IMR-90 (cell line): ENCODE measurements at regions not wholly inside any gene's neighbourhood (a gene's known extent, or its start where the extent isn't known, plus 50 kb on each side); places are given as distances from the start of the nearest gene placed in this dataset.

Source experiments
- ATAC-seq: fragments of 200-7000 bp; cut with Tn5 transposase; 2 replicates; pipeline ENCODE4 v1.9.1; 2020; ENCODE audit warnings: low read depth, mild to moderate bottlenecking, moderate library complexity
- BruUV-seq: library from RNA; stranded (reverse); fragments of 400-500 nt; replicated peaks from 2 replicates; lab custom pipeline; 2021; lab: Mats Ljungman, UMichigan
- CTCF ChIA-PET: fragments of 300-600 bp; formaldehyde crosslinking; extraction: SDS; loops from one replicate; lab custom pipeline; 2021; ENCODE audit warnings: antibody characterized with exemption; lab: Yijun Ruan, JAX
- POLR2A ChIA-PET: fragments of 300-600 bp; sonication (Branson Sonifier 250); formaldehyde crosslinking; loops from one replicate; lab custom pipeline; 2022; ENCODE audit warnings: antibody characterized with exemption; ENCODE audit not compliant: unreplicated experiment; lab: Charles Lee
- DNase-seq: peaks from one replicate; pipeline ENCODE4 v3.0.0; 2013
- H2AFZ ChIP-seq: replicated peaks from 2 replicates; pipeline ENCODE3; 2013; ENCODE audit warnings: low read length, mild to moderate bottlenecking; ENCODE audit not compliant: poor library complexity
- H2AK5ac ChIP-seq: 2 replicates; pipeline ENCODE4 v1.6.1; 2013; ENCODE audit warnings: low read depth, low read length, inconsistent platforms
- H2AK9ac ChIP-seq: replicated peaks from 2 replicates; pipeline ENCODE3; 2013; ENCODE audit warnings: mild to moderate bottlenecking, low read depth, low read length, moderate library complexity; ENCODE audit not compliant: poor library complexity
- H2BK120ac ChIP-seq: 2 replicates; pipeline ENCODE4 v1.6.1; 2013; ENCODE audit warnings: low read depth, low read length, inconsistent platforms
- H2BK15ac ChIP-seq: 3 replicates; pipeline ENCODE4 v1.6.1; 2013; ENCODE audit warnings: low read depth, low read length, inconsistent platforms
- H2BK20ac ChIP-seq: 2 replicates; pipeline ENCODE4 v1.6.1; 2013; ENCODE audit warnings: low read depth, mild to moderate bottlenecking, inconsistent platforms, low read length, moderate library complexity
- H2BK5ac ChIP-seq: 2 replicates; pipeline ENCODE4 v1.6.1; 2013; ENCODE audit warnings: mild to moderate bottlenecking, low read depth, low read length, inconsistent platforms; ENCODE audit not compliant: poor library complexity, severe bottlenecking
- H3K14ac ChIP-seq: replicated peaks from 2 replicates; pipeline ENCODE4 v1.6.1; 2013; ENCODE audit warnings: low read depth, low read length, inconsistent platforms
- H3K18ac ChIP-seq: 2 replicates; pipeline ENCODE4 v1.6.1; 2013; ENCODE audit warnings: low read depth, low read length, control low read depth
- H3K23ac ChIP-seq: 2 replicates; pipeline ENCODE4 v1.6.1; 2013; ENCODE audit warnings: low read depth, low read length, inconsistent platforms
- H3K27ac ChIP-seq: 2 replicates; pipeline ENCODE4 v1.5.1; 2013; ENCODE audit warnings: mild to moderate bottlenecking, control low read depth, low read length; ENCODE audit not compliant: insufficient read depth
- H3K27me3 ChIP-seq: 2 replicates; pipeline ENCODE4 v1.6.1; 2013; ENCODE audit warnings: low read length; ENCODE audit not compliant: control insufficient read depth, insufficient read depth
- H3K36me3 ChIP-seq: 2 replicates; pipeline ENCODE4 v1.6.1; 2013; ENCODE audit warnings: low read length, mixed read lengths; ENCODE audit not compliant: control insufficient read depth, insufficient read depth
- H3K4ac ChIP-seq: 2 replicates; pipeline ENCODE4 v1.6.1; 2013; ENCODE audit warnings: low read depth, low read length, inconsistent platforms
- H3K4me1 ChIP-seq: 2 replicates; pipeline ENCODE4 v1.6.1; 2013; ENCODE audit warnings: low read length, mixed read lengths; ENCODE audit not compliant: control insufficient read depth, insufficient read depth
- H3K4me2 ChIP-seq: 2 replicates; pipeline ENCODE4 v1.6.1; 2013; ENCODE audit warnings: low read depth, mild to moderate bottlenecking, control low read depth, low read length, moderate library complexity
- H3K4me3 ChIP-seq: 2 replicates; pipeline ENCODE4 v1.5.1; 2013; ENCODE audit warnings: low read depth, mild to moderate bottlenecking, control low read depth, low read length, moderate library complexity; ENCODE audit not compliant: insufficient read depth
- H3K56ac ChIP-seq: 2 replicates; pipeline ENCODE4 v1.6.1; 2013; ENCODE audit warnings: low read length, inconsistent platforms; ENCODE audit not compliant: insufficient read depth; ENCODE audit errors: extremely low read depth
- H3K79me1 ChIP-seq, 2 experiments: 2 replicates each; pipeline ENCODE4 v1.6.1; 2013; ENCODE audit warnings: low read length in 2 of 2, inconsistent platforms in 1 of 2, low read depth in 1 of 2
- H3K9ac ChIP-seq: 2 replicates; pipeline ENCODE4 v1.6.1; 2013; ENCODE audit warnings: low read depth, low read length, control low read depth
- H3K9me1 ChIP-seq: 2 replicates; pipeline ENCODE4 v1.6.1; 2013; ENCODE audit warnings: low read length, inconsistent platforms; ENCODE audit not compliant: insufficient read depth
- H3K9me3 ChIP-seq: 2 replicates; pipeline ENCODE4 v1.6.1; 2013; ENCODE audit warnings: low read length; ENCODE audit not compliant: control insufficient read depth, insufficient read depth
- H4K20me1 ChIP-seq: 2 replicates; pipeline ENCODE4 v1.6.1; 2013; ENCODE audit warnings: low read length, inconsistent platforms; ENCODE audit not compliant: insufficient read depth
- H4K5ac ChIP-seq: 2 replicates; pipeline ENCODE4 v1.6.1; 2013; ENCODE audit warnings: mild to moderate bottlenecking, low read depth, low read length, control low read depth
- H4K8ac ChIP-seq, 2 experiments: 2 replicates each; pipeline ENCODE4 v1.6.1; 2013; ENCODE audit warnings: low read depth in 2 of 2, low read length in 2 of 2, control low read depth in 1 of 2, inconsistent platforms in 1 of 2
- H4K91ac ChIP-seq: 2 replicates; pipeline ENCODE4 v1.6.1; 2013; ENCODE audit warnings: low read depth, low read length, inconsistent platforms; ENCODE audit not compliant: insufficient read depth
- BHLHE40 ChIP-seq: fragments of 150-350 bp; IDR thresholded peaks from 2 replicates; pipeline ENCODE4 v1.6.1; 2016; ENCODE audit warnings: mild to moderate bottlenecking, low read depth, low read length
- CEBPB ChIP-seq: IDR thresholded peaks from 2 replicates; pipeline ENCODE4 v1.6.1; 2012; ENCODE audit warnings: low read depth, low read length, improper control_type of control experiment
- CHD1 ChIP-seq: IDR thresholded peaks from 2 replicates; pipeline ENCODE4 v1.6.1; 2012; ENCODE audit warnings: low read depth, low read length, improper control_type of control experiment
- FOS ChIP-seq: fragments of 150-350 bp; IDR thresholded peaks from 2 replicates; pipeline ENCODE4 v1.6.1; 2016; ENCODE audit warnings: low read depth, low read length
- MAFK ChIP-seq: IDR thresholded peaks from 2 replicates; pipeline ENCODE4 v1.6.1; 2012; ENCODE audit warnings: low read depth, low read length, improper control_type of control experiment
- MAZ ChIP-seq: IDR thresholded peaks from 2 replicates; pipeline ENCODE4 v1.6.1; 2012; ENCODE audit warnings: low read depth, mild to moderate bottlenecking, low read length, improper control_type of control experiment, moderate library complexity, borderline replicate concordance
- MXI1 ChIP-seq: IDR thresholded peaks from 2 replicates; pipeline ENCODE4 v1.6.1; 2012; ENCODE audit warnings: low read depth, mild to moderate bottlenecking, low read length, moderate library complexity, borderline replicate concordance
- NFE2L2 ChIP-seq: fragments of 150-350 bp; IDR thresholded peaks from 2 replicates; pipeline ENCODE4 v1.6.1; 2016; ENCODE audit warnings: low read depth, mild to moderate bottlenecking, low read length
- POLR2A ChIP-seq: IDR thresholded peaks from 2 replicates; pipeline ENCODE4 v1.6.1; 2012; ENCODE audit warnings: mild to moderate bottlenecking, low read depth, low read length
- RAD21 ChIP-seq: IDR thresholded peaks from 2 replicates; pipeline ENCODE4 v1.6.1; 2012; ENCODE audit warnings: low read length, improper control_type of control experiment
- RCOR1 ChIP-seq: IDR thresholded peaks from 2 replicates; pipeline ENCODE4 v1.6.1; 2012; ENCODE audit warnings: mild to moderate bottlenecking, low read length, improper control_type of control experiment; ENCODE audit not compliant: insufficient replicate concordance
- RFX5 ChIP-seq: IDR thresholded peaks from 2 replicates; pipeline ENCODE4 v1.8.0; 2012; ENCODE audit warnings: low read depth, mild to moderate bottlenecking, low read length, moderate library complexity
- SMC3 ChIP-seq: fragments of 150-350 bp; IDR thresholded peaks from 2 replicates; pipeline ENCODE4 v1.6.1; 2016; ENCODE audit warnings: low read depth, mild to moderate bottlenecking, antibody characterized with exemption, low read length, moderate library complexity
- WGBS, 2 experiments: methylation state at CpG; one replicate each; pipeline versions ENCODE4 v1.1.5 to v1.1.7; 2013; ENCODE audit warnings: missing lambda C conversion rate in 2 of 2; ENCODE audit not compliant: insufficient read length in 1 of 2; ENCODE audit errors: extremely low coverage in 2 of 2; 5-methylcytosine and 5-hydroxymethylcytosine counted together
- dilution Hi-C: fragments of 300-500 bp; cut with HindIII; formaldehyde crosslinking; loops from one replicate; pipeline ENCODE4 v1.14.3; 2018; ENCODE audit warnings: low sequenced_read_pairs; ENCODE audit not compliant: unreplicated experiment
- in situ Hi-C: fragments of 300-500 bp; cut with MboI; formaldehyde crosslinking; loops from 3 replicates; pipeline ENCODE4 v1.14.3; 2019; ENCODE audit warnings: low sequenced_read_pairs, inconsistent platforms, mixed read lengths
- intact Hi-C: fragments of 100-400 bp; cut with micrococcal nuclease; formaldehyde crosslinking; loops from 2 replicates; pipeline ENCODE4 v1.10.0; 2022
- TF ChIP-seq, protein P1 (sequence below): fragments of 150-350 bp; IDR thresholded peaks from 2 replicates; pipeline ENCODE4 v1.6.1; 2016; ENCODE audit warnings: low read depth, mild to moderate bottlenecking, low read length, moderate library complexity, borderline replicate concordance
- TF ChIP-seq, protein P2 (sequence below): fragments of 150-350 bp; IDR thresholded peaks from 2 replicates; pipeline ENCODE4 v1.6.1; 2017; ENCODE audit warnings: mild to moderate bottlenecking, antibody characterized with exemption, low read length, low read depth
- TF ChIP-seq, protein P3 (sequence below): conservative IDR thresholded peaks from 2 replicates; pipeline ENCODE4 v1.5.1; 2012; ENCODE audit warnings: mild to moderate bottlenecking, low read depth, low read length, improper control_type of control experiment

DNA sequence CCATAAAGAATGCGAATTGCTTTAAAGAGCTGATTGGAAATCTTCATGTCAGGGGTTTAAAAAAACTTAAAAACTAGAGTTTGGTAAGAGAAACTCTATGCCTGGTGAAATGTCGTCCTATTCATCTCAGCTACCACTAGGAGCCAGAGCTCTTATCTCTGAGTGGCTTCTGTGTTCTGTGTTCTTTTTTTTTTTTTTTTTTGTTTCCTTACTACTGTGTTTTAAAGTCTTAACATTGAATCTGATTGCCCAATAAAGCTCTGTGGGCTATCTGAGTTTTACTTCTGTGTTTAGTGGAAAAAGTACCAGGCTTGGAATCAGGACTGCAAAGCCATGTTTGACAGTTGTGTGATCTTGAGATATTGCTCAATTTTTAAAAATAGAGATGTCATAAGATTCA, 494.8 kb downstream of the RIT2 start:
- TF ChIP-seq POLR2A (no peak), NFE2L2 (no peak), RAD21 (no peak), CHD1 (no peak), MAZ (no peak), RFX5 (no peak), FOS (no peak), SMC3 (no peak), CEBPB (no peak), RCOR1 (no peak), MXI1 (no peak), BHLHE40 (no peak), MAFK (no peak)
- TF ChIP-seq, protein P1, sequence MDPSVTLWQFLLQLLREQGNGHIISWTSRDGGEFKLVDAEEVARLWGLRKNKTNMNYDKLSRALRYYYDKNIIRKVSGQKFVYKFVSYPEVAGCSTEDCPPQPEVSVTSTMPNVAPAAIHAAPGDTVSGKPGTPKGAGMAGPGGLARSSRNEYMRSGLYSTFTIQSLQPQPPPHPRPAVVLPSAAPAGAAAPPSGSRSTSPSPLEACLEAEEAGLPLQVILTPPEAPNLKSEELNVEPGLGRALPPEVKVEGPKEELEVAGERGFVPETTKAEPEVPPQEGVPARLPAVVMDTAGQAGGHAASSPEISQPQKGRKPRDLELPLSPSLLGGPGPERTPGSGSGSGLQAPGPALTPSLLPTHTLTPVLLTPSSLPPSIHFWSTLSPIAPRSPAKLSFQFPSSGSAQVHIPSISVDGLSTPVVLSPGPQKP: no peak
- TF ChIP-seq, protein P2, sequence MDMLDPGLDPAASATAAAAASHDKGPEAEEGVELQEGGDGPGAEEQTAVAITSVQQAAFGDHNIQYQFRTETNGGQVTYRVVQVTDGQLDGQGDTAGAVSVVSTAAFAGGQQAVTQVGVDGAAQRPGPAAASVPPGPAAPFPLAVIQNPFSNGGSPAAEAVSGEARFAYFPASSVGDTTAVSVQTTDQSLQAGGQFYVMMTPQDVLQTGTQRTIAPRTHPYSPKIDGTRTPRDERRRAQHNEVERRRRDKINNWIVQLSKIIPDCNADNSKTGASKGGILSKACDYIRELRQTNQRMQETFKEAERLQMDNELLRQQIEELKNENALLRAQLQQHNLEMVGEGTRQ: no peak
- TF ChIP-seq, protein P3, sequence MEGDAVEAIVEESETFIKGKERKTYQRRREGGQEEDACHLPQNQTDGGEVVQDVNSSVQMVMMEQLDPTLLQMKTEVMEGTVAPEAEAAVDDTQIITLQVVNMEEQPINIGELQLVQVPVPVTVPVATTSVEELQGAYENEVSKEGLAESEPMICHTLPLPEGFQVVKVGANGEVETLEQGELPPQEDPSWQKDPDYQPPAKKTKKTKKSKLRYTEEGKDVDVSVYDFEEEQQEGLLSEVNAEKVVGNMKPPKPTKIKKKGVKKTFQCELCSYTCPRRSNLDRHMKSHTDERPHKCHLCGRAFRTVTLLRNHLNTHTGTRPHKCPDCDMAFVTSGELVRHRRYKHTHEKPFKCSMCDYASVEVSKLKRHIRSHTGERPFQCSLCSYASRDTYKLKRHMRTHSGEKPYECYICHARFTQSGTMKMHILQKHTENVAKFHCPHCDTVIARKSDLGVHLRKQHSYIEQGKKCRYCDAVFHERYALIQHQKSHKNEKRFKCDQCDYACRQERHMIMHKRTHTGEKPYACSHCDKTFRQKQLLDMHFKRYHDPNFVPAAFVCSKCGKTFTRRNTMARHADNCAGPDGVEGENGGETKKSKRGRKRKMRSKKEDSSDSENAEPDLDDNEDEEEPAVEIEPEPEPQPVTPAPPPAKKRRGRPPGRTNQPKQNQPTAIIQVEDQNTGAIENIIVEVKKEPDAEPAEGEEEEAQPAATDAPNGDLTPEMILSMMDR: no peak
- H3K9me3 ChIP-seq: peaks cover 7% of the 10 kb centered on the region
- no peak overlapping the region for H3K4ac ChIP-seq
- no peaks in the 10 kb centered on the region for H3K9me1 ChIP-seq
- no peak overlapping the region for H4K8ac ChIP-seq
- no peak overlapping the region for H2BK5ac ChIP-seq
- no peak overlapping the region for H3K18ac ChIP-seq
- no peak overlapping the region for H3K23ac ChIP-seq
- no peak overlapping the region for H2AFZ ChIP-seq
- no peaks in the 10 kb centered on the region for H4K20me1 ChIP-seq
- H3K4me3 ChIP-seq: no peak overlapping the region
- DNase-seq (no peak), ATAC-seq (no peak)
- no peak overlapping the region for H3K4me2 ChIP-seq
- H2BK120ac ChIP-seq: no peak overlapping the region
- H2AK9ac ChIP-seq: no peak overlapping the region
- no peak overlapping the region for H3K9ac ChIP-seq
- CTCF ChIA-PET: interaction anchor here (0.6 kb wide), 1 partner anchor 435 kb away, joined by 4 read pairs; no protein-coding TSS in a partner anchor
- H3K4me1 ChIP-seq: no peaks in the 10 kb centered on the region
- H4K5ac ChIP-seq: no peak overlapping the region
- no peak overlapping the region for H3K27ac ChIP-seq
- no CpG with 5 or more reads among the region's 2 CpGs for WGBS, 2 experiments
- in situ Hi-C loops (no loop called here), intact Hi-C loops (no loop called here), dilution Hi-C loops (no loop called here)
- H3K56ac ChIP-seq: no peak overlapping the region
- no peak overlapping the region for H2BK15ac ChIP-seq
- no peaks in the 10 kb centered on the region for H3K27me3 ChIP-seq
- H2AK5ac ChIP-seq: no peak overlapping the region
- H2BK20ac ChIP-seq: no peak overlapping the region
- H3K36me3 ChIP-seq: no peaks in the 10 kb centered on the region
- no peak overlapping the region for H4K91ac ChIP-seq
- BruUV-seq: no TSS peak
- POLR2A ChIA-PET: no interaction called here
- H3K79me1 ChIP-seq: no peaks in the 10 kb centered on the region
- no peak overlapping the region for H3K14ac ChIP-seq
